GM12878 (cell line): ENCODE measurements at regions not wholly inside any gene's neighbourhood (a gene's known extent, or its start where the extent isn't known, plus 50 kb on each side); places are given as distances from the start of the nearest gene placed in this dataset.

Experiments used
- CBX5 ChIP-seq: sonication (generic); IDR thresholded peaks from 2 replicates; pipeline ENCODE4 v1.6.1; 2016; ENCODE audit warnings: low read depth, moderate library complexity, mild to moderate bottlenecking, inconsistent platforms
- CHD2 ChIP-seq: IDR thresholded peaks from 2 replicates; pipeline ENCODE4 v1.6.1; 2011; ENCODE audit warnings: low read depth, low read length, improper control_type of control experiment, borderline replicate concordance
- CREB1 ChIP-seq: IDR thresholded peaks from 2 replicates; pipeline ENCODE4 v1.6.1; 2012; ENCODE audit warnings: low read depth, mild to moderate bottlenecking, inconsistent platforms
- EED ChIP-seq: sonication (generic); IDR thresholded peaks from 2 replicates; pipeline ENCODE4 v1.6.1; 2016; ENCODE audit warnings: antibody characterized with exemption, low read depth
- ELK1 ChIP-seq: IDR thresholded peaks from 2 replicates; pipeline ENCODE4 v1.6.1; 2012; ENCODE audit warnings: low read depth, low read length, improper control_type of control experiment
- ETV6 ChIP-seq, 2 experiments: fragments of 450-650 bp in 1 of 2; IDR thresholded peaks in 1 of 2; conservative IDR thresholded peaks in 1 of 2; 2 replicates each; pipeline ENCODE4 v1.6.1; 2014; ENCODE audit warnings: antibody characterized with exemption in 1 of 2, borderline replicate concordance in 1 of 2, low read depth in 1 of 2, mild to moderate bottlenecking in 1 of 2, moderate library complexity in 1 of 2
- MAX ChIP-seq: IDR thresholded peaks from 2 replicates; pipeline ENCODE4 v1.6.1; 2012; ENCODE audit warnings: low read depth, low read length, improper control_type of control experiment
- POLR2A ChIP-seq: IDR thresholded peaks from 2 replicates; pipeline ENCODE4 v1.6.1; 2011; ENCODE audit warnings: low read depth, mild to moderate bottlenecking, low read length
- ZBED1 ChIP-seq: IDR thresholded peaks from 2 replicates; pipeline ENCODE4 v1.6.1; 2016; ENCODE audit warnings: borderline replicate concordance
- TF ChIP-seq, protein P1 (sequence below), 3 experiments: IDR thresholded peaks in 2 of 3; conservative IDR thresholded peaks in 1 of 3; 2 replicates each; pipeline ENCODE4 v1.5.1; 2011; ENCODE audit warnings: low read depth in 3 of 3, low read length in 3 of 3, mild to moderate bottlenecking in 3 of 3, control low read depth in 2 of 3, moderate library complexity in 2 of 3, inconsistent platforms in 1 of 3, mixed read lengths in 1 of 3; ENCODE audit not compliant: control insufficient read depth in 2 of 3, insufficient read depth in 1 of 3; ENCODE audit errors: extremely low read depth in 1 of 3

DNA sequence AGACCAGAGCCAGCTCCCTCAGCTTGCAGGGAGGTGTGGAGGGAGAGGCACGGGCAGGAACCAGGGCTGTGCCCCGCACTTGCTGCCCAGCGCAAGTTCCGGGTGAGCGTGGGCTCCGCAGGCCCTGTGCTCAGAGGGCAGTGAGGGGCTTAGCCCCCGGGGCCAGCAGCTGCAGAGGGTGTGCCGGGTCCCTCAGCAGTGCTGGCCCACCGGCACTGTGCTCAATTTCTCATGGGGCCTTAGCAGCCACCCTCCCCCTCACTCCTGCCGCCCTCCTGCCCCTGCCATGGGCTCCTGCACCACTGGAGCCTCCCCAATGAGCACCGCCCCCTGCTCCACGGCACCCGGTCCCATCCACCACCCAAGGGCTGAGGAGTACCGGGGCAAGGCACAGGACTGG, 104.6 kb upstream of the SRD5A3 start:
- TF ChIP-seq POLR2A (no peak), ZBED1 (no peak), CREB1 (no peak), EED (no peak), MAX (no peak), ELK1 (no peak), ETV6 (conservative IDR thresholded peaks at IDR 0.05 in 1 of 2, IDR thresholded peaks at IDR 0.05 in 1 of 2; ENCODE audit: borderline replicate concordance in 1 of 2, low read depth in 1 of 2) (no peak), CBX5 (no peak), CHD2 (no peak)
- TF ChIP-seq, protein P1, sequence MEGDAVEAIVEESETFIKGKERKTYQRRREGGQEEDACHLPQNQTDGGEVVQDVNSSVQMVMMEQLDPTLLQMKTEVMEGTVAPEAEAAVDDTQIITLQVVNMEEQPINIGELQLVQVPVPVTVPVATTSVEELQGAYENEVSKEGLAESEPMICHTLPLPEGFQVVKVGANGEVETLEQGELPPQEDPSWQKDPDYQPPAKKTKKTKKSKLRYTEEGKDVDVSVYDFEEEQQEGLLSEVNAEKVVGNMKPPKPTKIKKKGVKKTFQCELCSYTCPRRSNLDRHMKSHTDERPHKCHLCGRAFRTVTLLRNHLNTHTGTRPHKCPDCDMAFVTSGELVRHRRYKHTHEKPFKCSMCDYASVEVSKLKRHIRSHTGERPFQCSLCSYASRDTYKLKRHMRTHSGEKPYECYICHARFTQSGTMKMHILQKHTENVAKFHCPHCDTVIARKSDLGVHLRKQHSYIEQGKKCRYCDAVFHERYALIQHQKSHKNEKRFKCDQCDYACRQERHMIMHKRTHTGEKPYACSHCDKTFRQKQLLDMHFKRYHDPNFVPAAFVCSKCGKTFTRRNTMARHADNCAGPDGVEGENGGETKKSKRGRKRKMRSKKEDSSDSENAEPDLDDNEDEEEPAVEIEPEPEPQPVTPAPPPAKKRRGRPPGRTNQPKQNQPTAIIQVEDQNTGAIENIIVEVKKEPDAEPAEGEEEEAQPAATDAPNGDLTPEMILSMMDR (IDR thresholded peaks at IDR 0.05 in 2 of 3, conservative IDR thresholded peaks at IDR 0.05 in 1 of 3; ENCODE audit: control insufficient read depth in 2 of 3, extremely low read depth in 1 of 3, insufficient read depth in 1 of 3, low read depth in 3 of 3, low read length in 3 of 3) = no peak
